ENCODE measurements at regions not wholly inside any gene's neighbourhood (a gene's known extent, or its start where the extent isn't known, plus 50 kb on each side); places are given as distances from the start of the nearest gene placed in this dataset.

DNA sequence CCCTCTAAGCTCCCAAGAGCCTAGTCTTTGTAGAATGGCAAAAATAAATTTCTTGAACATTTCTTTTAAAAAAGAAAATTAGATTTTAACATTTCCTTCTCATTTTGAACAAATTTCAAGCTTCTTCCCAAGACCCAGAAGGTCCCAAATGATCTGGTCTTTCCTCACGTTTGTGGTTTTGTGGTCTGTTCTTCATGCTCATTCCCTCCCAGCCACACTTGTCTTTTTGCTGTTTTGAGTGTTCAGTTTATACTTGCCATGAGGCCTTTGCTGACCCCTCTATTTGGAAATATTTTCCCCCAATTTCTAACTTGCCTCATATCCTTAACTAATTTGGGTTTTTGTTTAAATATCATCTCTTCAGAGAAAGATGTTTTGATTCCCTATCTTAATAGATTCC lies 133.4 kb upstream of the PAPPA start:
- Histone ChIP-seq H3K27me3 (no peaks in the 10 kb centered on the region), H3K36me3 (no peaks in the 10 kb centered on the region), H3K9me3 (peaks cover 0 to 7% (median 0%) of the 10 kb centered on the region in 12 donors), H3K4me1 (no peaks in the 10 kb centered on the region), H3K4me3 (no peak overlapping the region), H3K27ac (no peak overlapping the region)
- no peak for DNase-seq
- no peak for ATAC-seq
- no peak for TF ChIP-seq POLR2A (IDR thresholded peaks at IDR 0.05)
- TF ChIP-seq, protein P1, sequence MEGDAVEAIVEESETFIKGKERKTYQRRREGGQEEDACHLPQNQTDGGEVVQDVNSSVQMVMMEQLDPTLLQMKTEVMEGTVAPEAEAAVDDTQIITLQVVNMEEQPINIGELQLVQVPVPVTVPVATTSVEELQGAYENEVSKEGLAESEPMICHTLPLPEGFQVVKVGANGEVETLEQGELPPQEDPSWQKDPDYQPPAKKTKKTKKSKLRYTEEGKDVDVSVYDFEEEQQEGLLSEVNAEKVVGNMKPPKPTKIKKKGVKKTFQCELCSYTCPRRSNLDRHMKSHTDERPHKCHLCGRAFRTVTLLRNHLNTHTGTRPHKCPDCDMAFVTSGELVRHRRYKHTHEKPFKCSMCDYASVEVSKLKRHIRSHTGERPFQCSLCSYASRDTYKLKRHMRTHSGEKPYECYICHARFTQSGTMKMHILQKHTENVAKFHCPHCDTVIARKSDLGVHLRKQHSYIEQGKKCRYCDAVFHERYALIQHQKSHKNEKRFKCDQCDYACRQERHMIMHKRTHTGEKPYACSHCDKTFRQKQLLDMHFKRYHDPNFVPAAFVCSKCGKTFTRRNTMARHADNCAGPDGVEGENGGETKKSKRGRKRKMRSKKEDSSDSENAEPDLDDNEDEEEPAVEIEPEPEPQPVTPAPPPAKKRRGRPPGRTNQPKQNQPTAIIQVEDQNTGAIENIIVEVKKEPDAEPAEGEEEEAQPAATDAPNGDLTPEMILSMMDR (IDR thresholded peaks at IDR 0.05): no peak
- intact Hi-C loops (cut with DNase I): loop anchor here in 1 of 10 donors (2.0 kb wide), 1 partner anchor 19 kb away; no protein-coding TSS in a partner anchor
- WGBS, 4 donors: 64 to 75% (median 68%) methylated on average over 1 of the region's 1 CpG

DNA sequence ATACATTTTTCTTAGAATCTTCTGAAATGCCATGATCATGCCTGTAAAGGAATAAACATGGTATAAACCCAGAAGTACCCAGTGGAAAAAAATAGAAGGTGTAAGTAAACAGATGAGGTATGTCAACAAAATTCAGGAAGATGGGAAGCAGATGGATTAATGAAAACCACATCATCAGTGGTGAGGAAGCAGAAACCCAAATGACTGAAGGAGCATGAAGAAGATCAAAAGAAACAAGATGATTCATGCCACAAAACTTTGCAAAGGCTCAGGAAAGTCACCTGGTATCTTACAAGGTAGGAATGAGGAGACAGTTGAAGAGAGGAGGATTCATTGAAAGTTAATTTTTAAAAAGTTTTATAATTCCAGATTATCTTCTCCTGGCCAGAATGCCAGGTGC lies 132.8 kb upstream of the PAPPA start:
- no peak overlapping the region for H3K4me3 ChIP-seq
- H3K4me1 ChIP-seq: no peaks in the 10 kb centered on the region
- intact Hi-C loops (cut with DNase I): loop anchor here in 1 of 10 donors (2.0 kb wide), 1 partner anchor 20 kb away; no protein-coding TSS in a partner anchor
- DNase-seq: no peak
- no peak overlapping the region for H3K27ac ChIP-seq
- no peak for TF ChIP-seq POLR2A (IDR thresholded peaks at IDR 0.05)
- TF ChIP-seq, protein P1 (IDR thresholded peaks at IDR 0.05): no peak
- ATAC-seq: no peak
- H3K27me3 ChIP-seq: no peaks in the 10 kb centered on the region
- H3K36me3 ChIP-seq: no peaks in the 10 kb centered on the region
- peaks cover 0 to 7% (median 0%) of the 10 kb centered on the region in 12 donors for H3K9me3 ChIP-seq

DNA sequence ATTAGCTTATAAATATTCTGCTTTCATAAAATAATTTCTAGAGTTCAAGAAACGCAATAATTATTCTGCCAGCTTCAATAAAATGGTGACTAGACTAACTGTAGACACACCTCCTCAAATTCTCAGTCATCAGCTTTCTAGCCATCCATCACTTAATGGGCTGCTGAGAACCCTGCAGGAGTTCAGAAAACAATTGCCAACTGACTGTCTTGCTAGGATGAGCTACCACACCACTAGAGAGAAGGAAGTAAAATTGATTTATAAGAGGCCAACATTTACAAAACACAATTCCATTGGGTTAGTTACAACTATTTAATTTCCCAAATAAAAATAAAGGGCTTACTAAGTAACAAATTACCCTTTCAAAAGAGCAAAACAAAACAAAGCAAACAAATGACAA lies 126.5 kb upstream of the PAPPA start:
- intact Hi-C loops (cut with DNase I): no loop called here
- WGBS, 4 donors: 79 to 90% (median 84%) methylated on average over 1 of the region's 1 CpG
- H3K4me1 ChIP-seq: no peaks in the 10 kb centered on the region
- TF ChIP-seq, protein P1 (IDR thresholded peaks at IDR 0.05): no peak
- no peak for TF ChIP-seq POLR2A (IDR thresholded peaks at IDR 0.05)
- H3K27me3 ChIP-seq: no peaks in the 10 kb centered on the region
- no peak overlapping the region for H3K4me3 ChIP-seq
- no peak overlapping the region for H3K27ac ChIP-seq
- peaks cover 0 to 36% (median 4%) of the 10 kb centered on the region in 12 donors for H3K9me3 ChIP-seq
- ATAC-seq (no peak), DNase-seq (no peak)
- no peaks in the 10 kb centered on the region for H3K36me3 ChIP-seq

DNA sequence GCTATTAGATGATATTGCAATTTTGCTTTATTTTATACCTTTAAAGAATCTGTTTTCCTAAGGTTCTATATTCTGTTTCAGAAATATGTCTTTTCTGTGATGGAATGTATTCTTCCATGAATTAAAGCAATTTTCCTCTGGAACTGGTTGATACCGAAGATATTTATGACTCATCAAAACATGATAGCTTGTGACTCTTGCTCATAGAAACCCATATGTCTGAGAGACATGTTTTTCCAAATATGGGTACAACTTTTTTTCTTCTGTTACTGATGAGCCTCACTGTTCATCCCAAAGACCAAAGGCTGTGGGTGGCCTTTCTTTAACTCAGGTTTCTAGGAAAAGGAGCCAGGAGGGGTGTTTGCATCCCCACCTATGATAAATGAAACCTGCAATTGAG lies 126.1 kb upstream of the PAPPA start:
- ATAC-seq: no peak
- no peak overlapping the region for H3K27ac ChIP-seq
- 54 to 78% (median 70%) methylated on average over 1 of the region's 1 CpG for WGBS, 4 donors
- H3K27me3 ChIP-seq: no peaks in the 10 kb centered on the region
- intact Hi-C loops (cut with DNase I): no loop called here
- no peak for TF ChIP-seq POLR2A (IDR thresholded peaks at IDR 0.05)
- TF ChIP-seq, protein P1 (IDR thresholded peaks at IDR 0.05): no peak
- DNase-seq: no peak
- peaks cover 0 to 36% (median 4%) of the 10 kb centered on the region in 12 donors for H3K9me3 ChIP-seq
- H3K4me1 ChIP-seq: no peaks in the 10 kb centered on the region
- no peak overlapping the region for H3K4me3 ChIP-seq
- H3K36me3 ChIP-seq: no peaks in the 10 kb centered on the region
